GM12878 (cell line): ENCODE measurements at regions not wholly inside any gene's neighbourhood (a gene's known extent, or its start where the extent isn't known, plus 50 kb on each side); places are given as distances from the start of the nearest gene placed in this dataset.

Experiments used
- ATF7 ChIP-seq: fragments of 450-650 bp; IDR thresholded peaks from 2 replicates; pipeline ENCODE4 v1.6.1; 2016; ENCODE audit warnings: low read depth, mild to moderate bottlenecking
- DPF2 ChIP-seq: fragments of 450-650 bp; IDR thresholded peaks from 2 replicates; pipeline ENCODE4 v1.6.1; 2017; ENCODE audit warnings: mild to moderate bottlenecking
- E4F1 ChIP-seq: fragments of 450-650 bp; IDR thresholded peaks from 2 replicates; pipeline ENCODE4 v1.6.1; 2018; ENCODE audit warnings: borderline replicate concordance, mild to moderate bottlenecking; ENCODE audit not compliant: partially characterized antibody
- IKZF1 ChIP-seq: fragments of 450-650 bp; conservative IDR thresholded peaks from 2 replicates; pipeline ENCODE4 v1.6.1; 2017; ENCODE audit warnings: antibody characterized with exemption, mild to moderate bottlenecking
- IRF3 ChIP-seq: fragments of 450-650 bp; IDR thresholded peaks from 2 replicates; pipeline ENCODE4 v1.6.1; 2014; ENCODE audit warnings: mild to moderate bottlenecking
- LARP7 ChIP-seq: fragments of 450-650 bp; IDR thresholded peaks from 2 replicates; pipeline ENCODE4 v1.6.1; 2017; ENCODE audit warnings: mild to moderate bottlenecking
- MEF2A ChIP-seq: IDR thresholded peaks from 2 replicates; pipeline ENCODE4 v1.6.1; 2011; ENCODE audit warnings: low read depth, mild to moderate bottlenecking, low read length, moderate library complexity; ENCODE audit not compliant: insufficient read depth
- MXI1 ChIP-seq: fragments of 150-350 bp; IDR thresholded peaks from 2 replicates; pipeline ENCODE4 v1.6.1; 2011; ENCODE audit warnings: low read depth, mild to moderate bottlenecking, inconsistent platforms, low read length, improper control_type of control experiment
- NBN ChIP-seq: fragments of 450-650 bp; IDR thresholded peaks from 2 replicates; pipeline ENCODE4 v1.6.1; 2016
- NR2F1 ChIP-seq: fragments of 450-650 bp; conservative IDR thresholded peaks from 2 replicates; pipeline ENCODE4 v1.6.1; 2017; ENCODE audit warnings: mild to moderate bottlenecking
- NRF1 ChIP-seq: conservative IDR thresholded peaks from 2 replicates; pipeline ENCODE4 v1.6.1; 2011; ENCODE audit warnings: mild to moderate bottlenecking, low read depth, low read length, improper control_type of control experiment
- PML ChIP-seq: IDR thresholded peaks from 2 replicates; pipeline ENCODE4 v1.6.1; 2012; ENCODE audit warnings: low read length, inconsistent platforms
- RAD51 ChIP-seq: fragments of 450-650 bp; IDR thresholded peaks from 2 replicates; pipeline ENCODE4 v1.6.1; 2016; ENCODE audit warnings: moderate library complexity, mild to moderate bottlenecking, inconsistent platforms
- RELB ChIP-seq: fragments of 450-650 bp; IDR thresholded peaks from 2 replicates; pipeline ENCODE4 v1.6.1; 2017; ENCODE audit warnings: low read depth, mild to moderate bottlenecking, moderate library complexity
- SMC3 ChIP-seq: IDR thresholded peaks from 2 replicates; pipeline ENCODE4 v1.6.1; 2011; ENCODE audit warnings: low read length, improper control_type of control experiment, borderline replicate concordance
- SP1 ChIP-seq: IDR thresholded peaks from one replicate; pipeline ENCODE4 v1.6.1; 2011; ENCODE audit warnings: low read depth, low read length
- WRNIP1 ChIP-seq: IDR thresholded peaks from 2 replicates; pipeline ENCODE4 v1.6.1; 2011; ENCODE audit warnings: low read depth, low read length, improper control_type of control experiment, borderline replicate concordance
- ZBTB11 ChIP-seq: fragments of 450-650 bp; formaldehyde crosslinking; IDR thresholded peaks from 2 replicates; pipeline ENCODE4 v1.5.0; 2022; ENCODE audit warnings: mild to moderate bottlenecking, missing genetic modification characterization
- ZBTB33 ChIP-seq: fragments of 450-650 bp; IDR thresholded peaks from 2 replicates; pipeline ENCODE4 v1.6.1; 2017; ENCODE audit warnings: mild to moderate bottlenecking
- ZNF217 ChIP-seq: fragments of 450-650 bp; IDR thresholded peaks from 2 replicates; pipeline ENCODE4 v1.6.1; 2017; ENCODE audit warnings: antibody characterized with exemption, mild to moderate bottlenecking
- ZNF384 ChIP-seq: IDR thresholded peaks from 2 replicates; pipeline ENCODE4 v1.6.1; 2012; ENCODE audit warnings: low read depth, mild to moderate bottlenecking, low read length, improper control_type of control experiment, borderline replicate concordance

- TF ChIP-seq RELB = peak; percentile 40; the same call in 1 of the 2 replicates
- no peak for TF ChIP-seq ZBTB11 (CRISPR knock-in tag)
- TF ChIP-seq ZNF384 = no peak
- no peak for TF ChIP-seq IRF3
- 0 out of 2 replicates have a peak, but pooled peaks have one; percentile 46 for TF ChIP-seq MEF2A
- TF ChIP-seq MXI1 = no peak
- TF ChIP-seq SP1 = no peak
- TF ChIP-seq WRNIP1 = no peak
- no peak for TF ChIP-seq LARP7
- TF ChIP-seq RAD51 = no peak
- peak; percentile 76; the same call in 1 of the 2 replicates for TF ChIP-seq DPF2
- peak; percentile 88 for TF ChIP-seq NR2F1
- no peak for TF ChIP-seq PML
- no peak for TF ChIP-seq ZBTB33
- no peak for TF ChIP-seq ATF7
- no peak for TF ChIP-seq SMC3
- TF ChIP-seq E4F1 = no peak
- peak; percentile 80 for TF ChIP-seq IKZF1
- TF ChIP-seq ZNF217 = no peak
- peak; percentile 61; the same call in 1 of the 2 replicates for TF ChIP-seq NBN
- no peak for TF ChIP-seq NRF1
These were observed 65.1 kb upstream of the HES1 start (continued) for GRCh38 chr3:194070634-194071409.
